ENCODE measurements at regions not wholly inside any gene's neighbourhood (a gene's known extent, or its start where the extent isn't known, plus 50 kb on each side); places are given as distances from the start of the nearest gene placed in this dataset.

- TF ChIP-seq POLR2AphosphoS5 (IDR thresholded peaks at IDR 0.05; ENCODE audit: borderline replicate concordance, low read depth, low read length) (no peak), EZH2 (IDR thresholded peaks at IDR 0.05) (no peak), FOXP2 (optimal IDR thresholded peaks at IDR 0.05; ENCODE audit: control extremely low read depth, extremely low read length, insufficient read depth) (no peak)
These were observed 116.6 kb upstream of the WDR11 start for GRCh38 chr10:120734483-120735078.
